ENCODE measurements at regions not wholly inside any gene's neighbourhood (a gene's known extent, or its start where the extent isn't known, plus 50 kb on each side); places are given as distances from the start of the nearest gene placed in this dataset.

- TF ChIP-seq TCF7L2 (IDR thresholded peaks at IDR 0.05; ENCODE audit: borderline replicate concordance, extremely low read depth, insufficient read depth, insufficient read length) (no peak), EZH2phosphoT487 (IDR thresholded peaks at IDR 0.05; ENCODE audit: borderline replicate concordance) (no peak), POLR2A (IDR thresholded peaks at IDR 0.05; ENCODE audit: borderline replicate concordance, extremely low read depth, insufficient read depth, insufficient read length) (no peak), POLR2AphosphoS5 (IDR thresholded peaks at IDR 0.05; ENCODE audit: low read depth, low read length) (no peak), RAD21 (IDR thresholded peaks at IDR 0.05; ENCODE audit: low read depth) (no peak)
- TF ChIP-seq, protein P1, sequence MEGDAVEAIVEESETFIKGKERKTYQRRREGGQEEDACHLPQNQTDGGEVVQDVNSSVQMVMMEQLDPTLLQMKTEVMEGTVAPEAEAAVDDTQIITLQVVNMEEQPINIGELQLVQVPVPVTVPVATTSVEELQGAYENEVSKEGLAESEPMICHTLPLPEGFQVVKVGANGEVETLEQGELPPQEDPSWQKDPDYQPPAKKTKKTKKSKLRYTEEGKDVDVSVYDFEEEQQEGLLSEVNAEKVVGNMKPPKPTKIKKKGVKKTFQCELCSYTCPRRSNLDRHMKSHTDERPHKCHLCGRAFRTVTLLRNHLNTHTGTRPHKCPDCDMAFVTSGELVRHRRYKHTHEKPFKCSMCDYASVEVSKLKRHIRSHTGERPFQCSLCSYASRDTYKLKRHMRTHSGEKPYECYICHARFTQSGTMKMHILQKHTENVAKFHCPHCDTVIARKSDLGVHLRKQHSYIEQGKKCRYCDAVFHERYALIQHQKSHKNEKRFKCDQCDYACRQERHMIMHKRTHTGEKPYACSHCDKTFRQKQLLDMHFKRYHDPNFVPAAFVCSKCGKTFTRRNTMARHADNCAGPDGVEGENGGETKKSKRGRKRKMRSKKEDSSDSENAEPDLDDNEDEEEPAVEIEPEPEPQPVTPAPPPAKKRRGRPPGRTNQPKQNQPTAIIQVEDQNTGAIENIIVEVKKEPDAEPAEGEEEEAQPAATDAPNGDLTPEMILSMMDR (IDR thresholded peaks at IDR 0.05 in 2 of 3, conservative IDR thresholded peaks at IDR 0.05 in 1 of 3; ENCODE audit: borderline replicate concordance in 1 of 3, insufficient read depth in 1 of 3, low read depth in 2 of 3, low read length in 2 of 3) = no peak
Measured at GRCh38 chr6:167529444-167530335, 204.8 kb downstream of the TTLL2 start.

Measured in HCT116 (cell line).